ENCODE measurements at regions not wholly inside any gene's neighbourhood (a gene's known extent, or its start where the extent isn't known, plus 50 kb on each side); places are given as distances from the start of the nearest gene placed in this dataset.
"Not testable (repeated sequence)": the region's sequence is repeated elsewhere in the genome, so short reads cannot be mapped to it uniquely, and the experiment has no call there.

GRCh38 chr13:55053891-55054550, 2025.4 kb downstream of the OLFM4 start:
- not testable (repeated sequence) for TF ChIP-seq CTCF (IDR thresholded peaks at IDR 0.05); E2F1 (CRISPR knock-in tag; IDR thresholded peaks at IDR 0.05); FOXK1 (CRISPR knock-in tag; IDR thresholded peaks at IDR 0.05); NFYB (CRISPR knock-in tag; conservative IDR thresholded peaks at IDR 0.05; ENCODE audit: low read depth); CBFB (CRISPR knock-in tag; IDR thresholded peaks at IDR 0.05; ENCODE audit: low read depth); ZNF232 (CRISPR knock-in tag; IDR thresholded peaks at IDR 0.05); SP1 (CRISPR knock-in tag; conservative IDR thresholded peaks at IDR 0.05); CREM (CRISPR knock-in tag; IDR thresholded peaks at IDR 0.05); MAX (CRISPR knock-in tag; IDR thresholded peaks at IDR 0.05); ZBTB43 (CRISPR knock-in tag; IDR thresholded peaks at IDR 0.05); CREB1 (CRISPR knock-in tag; IDR thresholded peaks at IDR 0.05); ATF6 (CRISPR knock-in tag; IDR thresholded peaks at IDR 0.05); IRF2 (CRISPR knock-in tag; IDR thresholded peaks at IDR 0.05; ENCODE audit: borderline replicate concordance, low read depth); USF2 (CRISPR knock-in tag; IDR thresholded peaks at IDR 0.05)
